GM23248 (cell line): ENCODE measurements at regions not wholly inside any gene's neighbourhood (a gene's known extent, or its start where the extent isn't known, plus 50 kb on each side); places are given as distances from the start of the nearest gene placed in this dataset.

Source experiments
- DNase-seq: peaks from one replicate; pipeline ENCODE4 v3.0.0-alpha.2; 2015
- H2AFZ ChIP-seq: fragments of 200-600 bp; sonication (generic); 2 replicates; pipeline ENCODE4 v1.6.1; 2016; ENCODE audit warnings: antibody characterized with exemption
- H3F3A ChIP-seq: fragments of 200-600 bp; sonication (generic); 2 replicates; pipeline ENCODE4 v1.6.1; 2016; ENCODE audit warnings: mild to moderate bottlenecking, antibody characterized with exemption, mixed run types; ENCODE audit not compliant: insufficient read depth
- H3K27ac ChIP-seq: fragments of 200-600 bp; sonication (generic); 2 replicates; pipeline ENCODE4 v1.5.1; 2016; ENCODE audit warnings: mild to moderate bottlenecking
- H3K27me3 ChIP-seq: fragments of 200-600 bp; sonication (generic); replicated peaks from 2 replicates; pipeline ENCODE4 v1.6.1; 2016; ENCODE audit warnings: mild to moderate bottlenecking; ENCODE audit not compliant: insufficient read depth
- H3K36me3 ChIP-seq: fragments of 200-600 bp; sonication (generic); 2 replicates; pipeline ENCODE4 v1.6.1; 2016; ENCODE audit warnings: low read depth, mild to moderate bottlenecking
- H3K4me1 ChIP-seq: fragments of 200-600 bp; sonication (generic); 2 replicates; pipeline ENCODE4 v1.6.1; 2016; ENCODE audit warnings: mild to moderate bottlenecking; ENCODE audit not compliant: insufficient read depth
- H3K4me2 ChIP-seq: fragments of 200-600 bp; sonication (generic); one replicate; pipeline ENCODE4 v1.6.1; 2016; ENCODE audit warnings: mild to moderate bottlenecking; ENCODE audit not compliant: unreplicated experiment
- H3K4me3 ChIP-seq: fragments of 200-600 bp; sonication (generic); 2 replicates; pipeline ENCODE4 v1.5.1; 2016; ENCODE audit warnings: mild to moderate bottlenecking
- H3K79me2 ChIP-seq: fragments of 200-600 bp; sonication (generic); 2 replicates; pipeline ENCODE4 v1.6.1; 2016; ENCODE audit warnings: mild to moderate bottlenecking; ENCODE audit not compliant: insufficient read depth
- H3K9ac ChIP-seq: fragments of 200-600 bp; sonication (generic); 2 replicates; pipeline ENCODE4 v1.6.1; 2016; ENCODE audit warnings: mild to moderate bottlenecking
- H3K9me2 ChIP-seq: fragments of 200-600 bp; sonication (generic); 2 replicates; pipeline ENCODE4 v1.6.1; 2016; ENCODE audit warnings: mixed run types, mild to moderate bottlenecking, moderate library complexity; ENCODE audit not compliant: insufficient read depth
- H3K9me3 ChIP-seq: fragments of 200-600 bp; sonication (generic); one replicate; pipeline ENCODE4 v1.6.1; 2017; ENCODE audit warnings: low read depth
- H4K20me1 ChIP-seq: fragments of 200-600 bp; sonication (generic); 2 replicates; pipeline ENCODE4 v1.6.0; 2016; ENCODE audit not compliant: insufficient read depth
- EZH2 ChIP-seq: fragments of 200-600 bp; sonication (generic); IDR thresholded peaks from 2 replicates; pipeline ENCODE4 v1.6.1; 2018; ENCODE audit warnings: antibody characterized with exemption, mild to moderate bottlenecking; ENCODE audit not compliant: insufficient read depth, poor library complexity, severe bottlenecking
- EZH2phosphoT487 ChIP-seq: fragments of 200-600 bp; sonication (generic); IDR thresholded peaks from 2 replicates; pipeline ENCODE4 v1.6.1; 2018; ENCODE audit warnings: antibody characterized with exemption, moderate library complexity, mild to moderate bottlenecking, low read depth; ENCODE audit not compliant: insufficient read depth
- WGBS, 2 experiments: methylation state at CpG; one replicate each; pipeline ENCODE4 v1.1.6; 2015 to 2017; ENCODE audit warnings: low lambda C conversion rate in 2 of 2, low coverage in 1 of 2; ENCODE audit errors: missing lambda C conversion rate in 2 of 2; 5-methylcytosine and 5-hydroxymethylcytosine counted together
- in situ Hi-C: fragments of 300-500 bp; cut with MboI; formaldehyde crosslinking; loops from 2 replicates; pipeline ENCODE4 v1.15.0; 2020

- WGBS, 2 experiments = 6% methylated on average over 1 of the region's 1 CpG
- no peak for TF ChIP-seq EZH2phosphoT487
- no peak for TF ChIP-seq EZH2
These were observed 1175.6 kb downstream of the TECRL start for GRCh38 chr4:63233671-63234070.

GRCh38 chr4:63232058-63232457 is 1177.2 kb downstream of the TECRL start:
- no peak for DNase-seq
- Histone ChIP-seq H2AFZ (no peak overlapping the region), H3K4me2 (no peak overlapping the region), H3K36me3 (no peaks in the 10 kb centered on the region), H3K9ac (no peak overlapping the region), H3K79me2 (no peaks in the 10 kb centered on the region), H3K9me2 (no peaks in the 10 kb centered on the region), H3K27ac (no peak overlapping the region), H3K4me1 (no peaks in the 10 kb centered on the region), H3F3A (no peaks in the 10 kb centered on the region), H3K9me3 (no peaks in the 10 kb centered on the region), H3K27me3 (no peaks in the 10 kb centered on the region), H3K4me3 (no peak overlapping the region), H4K20me1 (no peaks in the 10 kb centered on the region)
- TF ChIP-seq EZH2 (no peak), EZH2phosphoT487 (no peak)
- in situ Hi-C loops = no loop called here
- WGBS, 2 experiments = 41 to 43% methylated on average over 1 of the region's 1 CpG

More at GRCh38 chr4:63233671-63234070, 1175.6 kb downstream of the TECRL start:
- Histone ChIP-seq H3K4me1 (no peaks in the 10 kb centered on the region), H3K4me2 (no peak overlapping the region), H3K27ac (no peak overlapping the region), H3F3A (no peaks in the 10 kb centered on the region), H3K36me3 (no peaks in the 10 kb centered on the region), H3K9me2 (no peaks in the 10 kb centered on the region), H4K20me1 (no peaks in the 10 kb centered on the region), H3K79me2 (no peaks in the 10 kb centered on the region), H2AFZ (no peak overlapping the region), H3K9ac (no peak overlapping the region), H3K27me3 (no peaks in the 10 kb centered on the region), H3K4me3 (no peak overlapping the region), H3K9me3 (no peaks in the 10 kb centered on the region)
- DNase-seq = no peak
- in situ Hi-C loops = no loop called here

- no peaks in the 10 kb centered on the region for H3K4me1 ChIP-seq
- no peak overlapping the region for H3K9ac ChIP-seq
- WGBS, 2 experiments = 0 to 18% methylated on average over 1 of the region's 1 CpG
- H3F3A ChIP-seq = no peaks in the 10 kb centered on the region
- H3K4me2 ChIP-seq = no peak overlapping the region
- H3K27ac ChIP-seq = no peak overlapping the region
- TF ChIP-seq EZH2 (no peak), EZH2phosphoT487 (no peak)
- H3K27me3 ChIP-seq = no peaks in the 10 kb centered on the region
- H3K36me3 ChIP-seq = no peaks in the 10 kb centered on the region
- no peaks in the 10 kb centered on the region for H3K9me3 ChIP-seq
- H3K4me3 ChIP-seq = no peak overlapping the region
- no peak overlapping the region for H2AFZ ChIP-seq
- H4K20me1 ChIP-seq = no peaks in the 10 kb centered on the region
- H3K9me2 ChIP-seq = no peaks in the 10 kb centered on the region
- DNase-seq = no peak
- in situ Hi-C loops = no loop called here
- no peaks in the 10 kb centered on the region for H3K79me2 ChIP-seq
These were observed 1183.0 kb downstream of the TECRL start for GRCh38 chr4:63226229-63226628.

GRCh38 chr4:63222466-63222865 is 1186.8 kb downstream of the TECRL start:
- WGBS, 2 experiments = 25 to 29% methylated on average over 3 of the region's 3 CpGs
- no peaks in the 10 kb centered on the region for H3K9me3 ChIP-seq
- in situ Hi-C loops = no loop called here
- no peaks in the 10 kb centered on the region for H3K27me3 ChIP-seq
- H3K9me2 ChIP-seq = no peaks in the 10 kb centered on the region
- H3K4me2 ChIP-seq = no peak overlapping the region
- DNase-seq = no peak
- no peak for TF ChIP-seq EZH2phosphoT487
- no peak for TF ChIP-seq EZH2
- H3K4me1 ChIP-seq = no peaks in the 10 kb centered on the region
- H3K36me3 ChIP-seq = no peaks in the 10 kb centered on the region
- no peaks in the 10 kb centered on the region for H4K20me1 ChIP-seq
- no peak overlapping the region for H3K9ac ChIP-seq
- H3F3A ChIP-seq = no peaks in the 10 kb centered on the region
- no peaks in the 10 kb centered on the region for H3K79me2 ChIP-seq
- H3K27ac ChIP-seq = no peak overlapping the region
- H3K4me3 ChIP-seq = no peak overlapping the region
- no peak overlapping the region for H2AFZ ChIP-seq

GRCh38 chr4:63221477-63221876 is 1187.8 kb downstream of the TECRL start:
- in situ Hi-C loops = no loop called here
- Histone ChIP-seq H3K4me1 (no peaks in the 10 kb centered on the region), H4K20me1 (no peaks in the 10 kb centered on the region), H3K9me3 (no peaks in the 10 kb centered on the region), H3K9ac (no peak overlapping the region), H3K36me3 (no peaks in the 10 kb centered on the region), H3K4me2 (no peak overlapping the region), H3K9me2 (no peaks in the 10 kb centered on the region), H3K4me3 (no peak overlapping the region), H2AFZ (no peak overlapping the region), H3K79me2 (no peaks in the 10 kb centered on the region), H3K27ac (no peak overlapping the region), H3F3A (no peaks in the 10 kb centered on the region), H3K27me3 (no peaks in the 10 kb centered on the region)
- no peak for DNase-seq
- TF ChIP-seq EZH2 (no peak), EZH2phosphoT487 (no peak)
- WGBS, 2 experiments = 57 to 67% methylated on average over 1 of the region's 1 CpG
